ENCODE measurements at regions not wholly inside any gene's neighbourhood (a gene's known extent, or its start where the extent isn't known, plus 50 kb on each side); places are given as distances from the start of the nearest gene placed in this dataset.

GRCh38 chrX:116862340-116862739 lies 399.6 kb upstream of the CT83 start:
- Mint-ChIP-seq H3K4me1 (no peaks in the 10 kb centered on the region), H3K4me3 (no peak overlapping the region), H3K36me3 (ENCODE audit: low read depth) (no peaks in the 10 kb centered on the region), H3K27me3 (no peaks in the 10 kb centered on the region), H3K27ac (no peak overlapping the region), H3K9me3 (ENCODE audit: low read depth) (no peaks in the 10 kb centered on the region)
- CTCF ChIA-PET = no interaction called here
- DNase-seq (no peak), ATAC-seq (no peak)
- intact Hi-C loops (cut with DNase I, micrococcal nuclease) = no loop called here
- POLR2A ChIA-PET = no interaction called here

GRCh38 chrX:116841290-116841689 lies 378.5 kb upstream of the CT83 start:
- CTCF ChIA-PET = no interaction called here
- intact Hi-C loops (cut with DNase I, micrococcal nuclease) = no loop called here
- no peak overlapping the region for H3K4me3 Mint-ChIP-seq
- ATAC-seq (no peak), DNase-seq (no peak)
- H3K27me3 Mint-ChIP-seq = no peaks in the 10 kb centered on the region
- H3K36me3 Mint-ChIP-seq (ENCODE audit: low read depth) = no peaks in the 10 kb centered on the region
- POLR2A ChIA-PET = no interaction called here
- no peaks in the 10 kb centered on the region for H3K4me1 Mint-ChIP-seq
- H3K27ac Mint-ChIP-seq = no peak overlapping the region
- peaks cover under 1% of the 10 kb centered on the region for H3K9me3 Mint-ChIP-seq (ENCODE audit: low read depth)

- ATAC-seq (no peak), DNase-seq (no peak)
- CTCF ChIA-PET = no interaction called here
- POLR2A ChIA-PET = no interaction called here
- Mint-ChIP-seq H3K4me1 (no peaks in the 10 kb centered on the region), H3K4me3 (no peak overlapping the region), H3K27me3 (no peaks in the 10 kb centered on the region), H3K27ac (no peak overlapping the region), H3K9me3 (ENCODE audit: low read depth) (peaks cover 2% of the 10 kb centered on the region), H3K36me3 (ENCODE audit: low read depth) (no peaks in the 10 kb centered on the region)
- intact Hi-C loops (cut with DNase I, micrococcal nuclease) = no loop called here
Observed at GRCh38 chrX:116827063-116827462, 364.3 kb upstream of the CT83 start.

GRCh38 chrX:116824785-116825184 lies 362.0 kb upstream of the CT83 start:
- ChIA-PET CTCF (no interaction called here), POLR2A (no interaction called here)
- intact Hi-C loops (cut with DNase I, micrococcal nuclease) = no loop called here
- Mint-ChIP-seq H3K4me1 (no peaks in the 10 kb centered on the region), H3K4me3 (no peak overlapping the region), H3K27me3 (no peaks in the 10 kb centered on the region), H3K27ac (no peak overlapping the region), H3K36me3 (ENCODE audit: low read depth) (no peaks in the 10 kb centered on the region), H3K9me3 (ENCODE audit: low read depth) (peaks cover 2% of the 10 kb centered on the region)
- no peak for DNase-seq
- ATAC-seq = no peak

- H3K4me3 Mint-ChIP-seq = no peak overlapping the region
- H3K9me3 Mint-ChIP-seq (ENCODE audit: low read depth) = peaks cover 2% of the 10 kb centered on the region
- DNase-seq = no peak
- intact Hi-C loops (cut with DNase I, micrococcal nuclease) = no loop called here
- ChIA-PET POLR2A (no interaction called here), CTCF (no interaction called here)
- no peak overlapping the region for H3K27ac Mint-ChIP-seq
- H3K27me3 Mint-ChIP-seq = no peaks in the 10 kb centered on the region
- no peaks in the 10 kb centered on the region for H3K36me3 Mint-ChIP-seq (ENCODE audit: low read depth)
- ATAC-seq = no peak
- no peaks in the 10 kb centered on the region for H3K4me1 Mint-ChIP-seq
Observed at GRCh38 chrX:116823677-116824076, 360.9 kb upstream of the CT83 start.

GRCh38 chrX:116806288-116806802 lies 343.6 kb upstream of the CT83 start:
- Mint-ChIP-seq H3K27me3 (no peaks in the 10 kb centered on the region), H3K27ac (no peak overlapping the region)
- CTCF ChIA-PET = no interaction called here

GRCh38 chrX:116801943-116802342 lies 339.2 kb upstream of the CT83 start:
- intact Hi-C loops (cut with DNase I, micrococcal nuclease) = no loop called here

More at GRCh38 chrX:116806288-116806802, 343.6 kb upstream of the CT83 start:
- H3K4me1 Mint-ChIP-seq = no peaks in the 10 kb centered on the region
- POLR2A ChIA-PET = no interaction called here
- DNase-seq (no peak), ATAC-seq (no peak)
- H3K9me3 Mint-ChIP-seq (ENCODE audit: low read depth) = no peaks in the 10 kb centered on the region
- H3K4me3 Mint-ChIP-seq = no peak overlapping the region
- H3K36me3 Mint-ChIP-seq (ENCODE audit: low read depth) = no peaks in the 10 kb centered on the region
- intact Hi-C loops (cut with DNase I, micrococcal nuclease) = no loop called here

GRCh38 chrX:116781926-116782325 lies 319.1 kb upstream of the CT83 start:
- Mint-ChIP-seq H3K27ac (no peak overlapping the region), H3K4me3 (no peak overlapping the region), H3K9me3 (ENCODE audit: low read depth) (peaks cover 2% of the 10 kb centered on the region), H3K27me3 (no peaks in the 10 kb centered on the region), H3K36me3 (ENCODE audit: low read depth) (peaks cover 2% of the 10 kb centered on the region), H3K4me1 (no peaks in the 10 kb centered on the region)
- DNase-seq (no peak), ATAC-seq (no peak)
- intact Hi-C loops (cut with DNase I, micrococcal nuclease) = no loop called here
- ChIA-PET POLR2A (no interaction called here), CTCF (no interaction called here)

More at GRCh38 chrX:116801943-116802342, 339.2 kb upstream of the CT83 start:
- no peak overlapping the region for H3K4me3 Mint-ChIP-seq
- no peaks in the 10 kb centered on the region for H3K36me3 Mint-ChIP-seq (ENCODE audit: low read depth)
- H3K4me1 Mint-ChIP-seq = no peaks in the 10 kb centered on the region
- H3K27me3 Mint-ChIP-seq = no peaks in the 10 kb centered on the region
- ChIA-PET CTCF (no interaction called here), POLR2A (no interaction called here)
- H3K27ac Mint-ChIP-seq = no peak overlapping the region
- H3K9me3 Mint-ChIP-seq (ENCODE audit: low read depth) = peaks cover 2% of the 10 kb centered on the region
- DNase-seq (no peak), ATAC-seq (no peak)

GRCh38 chrX:116757491-116757890 lies 294.7 kb upstream of the CT83 start:
- Mint-ChIP-seq H3K4me3 (no peak overlapping the region), H3K27me3 (no peaks in the 10 kb centered on the region), H3K27ac (no peak overlapping the region), H3K9me3 (ENCODE audit: low read depth) (no peaks in the 10 kb centered on the region), H3K36me3 (ENCODE audit: low read depth) (no peaks in the 10 kb centered on the region), H3K4me1 (no peaks in the 10 kb centered on the region)
- no peak for ATAC-seq
- ChIA-PET POLR2A (no interaction called here), CTCF (no interaction called here)
- DNase-seq = no peak
- intact Hi-C loops (cut with DNase I, micrococcal nuclease) = no loop called here

- Mint-ChIP-seq H3K4me3 (no peak overlapping the region), H3K36me3 (ENCODE audit: low read depth) (no peaks in the 10 kb centered on the region)
Observed at GRCh38 chrX:116756958-116757357, 294.2 kb upstream of the CT83 start.

GRCh38 chrX:116749943-116750342 lies 287.2 kb upstream of the CT83 start:
- Mint-ChIP-seq H3K4me1 (no peaks in the 10 kb centered on the region), H3K36me3 (ENCODE audit: low read depth) (no peaks in the 10 kb centered on the region), H3K9me3 (ENCODE audit: low read depth) (peaks cover 2% of the 10 kb centered on the region), H3K27me3 (no peaks in the 10 kb centered on the region), H3K27ac (no peak overlapping the region), H3K4me3 (no peak overlapping the region)
- ChIA-PET POLR2A (no interaction called here), CTCF (interaction anchor here (0.6 kb wide), 1 partner anchor 473 kb away, joined by 5 read pairs; no protein-coding TSS in a partner anchor)
- ATAC-seq (no peak), DNase-seq (no peak)
- intact Hi-C loops (cut with DNase I, micrococcal nuclease) = no loop called here

More at GRCh38 chrX:116756958-116757357, 294.2 kb upstream of the CT83 start:
- ATAC-seq (no peak), DNase-seq (no peak)
- POLR2A ChIA-PET = no interaction called here
- intact Hi-C loops (cut with DNase I, micrococcal nuclease) = no loop called here
- Mint-ChIP-seq H3K27ac (no peak overlapping the region), H3K4me1 (no peaks in the 10 kb centered on the region), H3K27me3 (no peaks in the 10 kb centered on the region), H3K9me3 (ENCODE audit: low read depth) (no peaks in the 10 kb centered on the region)
- CTCF ChIA-PET = no interaction called here

GRCh38 chrX:116732214-116732613 lies 269.4 kb upstream of the CT83 start:
- ATAC-seq (no peak), DNase-seq (no peak)
- Mint-ChIP-seq H3K4me3 (no peak overlapping the region), H3K36me3 (ENCODE audit: low read depth) (no peaks in the 10 kb centered on the region), H3K27me3 (no peaks in the 10 kb centered on the region), H3K4me1 (no peaks in the 10 kb centered on the region), H3K9me3 (ENCODE audit: low read depth) (no peaks in the 10 kb centered on the region), H3K27ac (no peak overlapping the region)
- POLR2A ChIA-PET = no interaction called here
- CTCF ChIA-PET = no interaction called here
- intact Hi-C loops (cut with DNase I, micrococcal nuclease) = no loop called here

- DNase-seq (no peak), ATAC-seq (no peak)
- Mint-ChIP-seq H3K4me3 (no peak overlapping the region), H3K36me3 (ENCODE audit: low read depth) (no peaks in the 10 kb centered on the region), H3K27me3 (no peaks in the 10 kb centered on the region), H3K9me3 (ENCODE audit: low read depth) (peaks cover 4% of the 10 kb centered on the region), H3K27ac (no peak overlapping the region), H3K4me1 (no peaks in the 10 kb centered on the region)
- CTCF ChIA-PET = no interaction called here
- intact Hi-C loops (cut with DNase I, micrococcal nuclease) = no loop called here
- POLR2A ChIA-PET = no interaction called here
Observed at GRCh38 chrX:116726806-116727205, 264.0 kb upstream of the CT83 start.

All from activated CD4-positive, alpha-beta T cell treated with anti-CD3 and anti-CD28 coated beads for 36 hours (primary cell).